ENCODE measurements at regions not wholly inside any gene's neighbourhood (a gene's known extent, or its start where the extent isn't known, plus 50 kb on each side); places are given as distances from the start of the nearest gene placed in this dataset.

DNA sequence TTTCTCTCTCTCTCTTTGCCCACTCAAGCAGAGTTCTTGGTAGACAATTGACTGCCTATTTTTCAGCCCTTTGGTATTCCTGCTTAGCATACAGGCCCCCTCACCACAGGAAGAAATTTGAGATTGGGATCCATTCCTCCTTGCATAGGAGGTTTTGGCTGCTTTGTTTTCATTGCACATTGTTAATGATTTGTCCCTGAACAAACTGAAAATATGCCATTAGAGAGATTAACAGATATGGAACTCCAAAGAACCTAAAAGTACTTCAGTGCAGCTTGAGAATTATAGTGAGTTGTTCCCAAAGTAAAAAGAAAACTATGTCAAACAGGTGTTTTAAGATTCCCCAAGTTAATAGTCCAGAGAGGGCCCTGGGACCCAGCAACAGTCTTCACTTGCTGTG lies 200.0 kb downstream of the TTLL7 start:
- Histone ChIP-seq H3K4me1 (peaks cover 0 to 16% (median 15%) of the 10 kb centered on the region in 3 donors), H3K27ac (no peak overlapping the region), H3K9me3 (no peaks in the 10 kb centered on the region), H3K36me3 (no peaks in the 10 kb centered on the region), H3K27me3 (no peaks in the 10 kb centered on the region), H3K4me3 (no peak overlapping the region)
- peak in 2 of 4 donors; percentile 20 to 66 for ATAC-seq
- intact Hi-C loops (cut with DNase I), result no loop called here
- no peak for FAIRE-seq
- TF ChIP-seq, protein P1, sequence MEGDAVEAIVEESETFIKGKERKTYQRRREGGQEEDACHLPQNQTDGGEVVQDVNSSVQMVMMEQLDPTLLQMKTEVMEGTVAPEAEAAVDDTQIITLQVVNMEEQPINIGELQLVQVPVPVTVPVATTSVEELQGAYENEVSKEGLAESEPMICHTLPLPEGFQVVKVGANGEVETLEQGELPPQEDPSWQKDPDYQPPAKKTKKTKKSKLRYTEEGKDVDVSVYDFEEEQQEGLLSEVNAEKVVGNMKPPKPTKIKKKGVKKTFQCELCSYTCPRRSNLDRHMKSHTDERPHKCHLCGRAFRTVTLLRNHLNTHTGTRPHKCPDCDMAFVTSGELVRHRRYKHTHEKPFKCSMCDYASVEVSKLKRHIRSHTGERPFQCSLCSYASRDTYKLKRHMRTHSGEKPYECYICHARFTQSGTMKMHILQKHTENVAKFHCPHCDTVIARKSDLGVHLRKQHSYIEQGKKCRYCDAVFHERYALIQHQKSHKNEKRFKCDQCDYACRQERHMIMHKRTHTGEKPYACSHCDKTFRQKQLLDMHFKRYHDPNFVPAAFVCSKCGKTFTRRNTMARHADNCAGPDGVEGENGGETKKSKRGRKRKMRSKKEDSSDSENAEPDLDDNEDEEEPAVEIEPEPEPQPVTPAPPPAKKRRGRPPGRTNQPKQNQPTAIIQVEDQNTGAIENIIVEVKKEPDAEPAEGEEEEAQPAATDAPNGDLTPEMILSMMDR (IDR thresholded peaks at IDR 0.05), result no peak
- DNase-seq, result no peak

DNA sequence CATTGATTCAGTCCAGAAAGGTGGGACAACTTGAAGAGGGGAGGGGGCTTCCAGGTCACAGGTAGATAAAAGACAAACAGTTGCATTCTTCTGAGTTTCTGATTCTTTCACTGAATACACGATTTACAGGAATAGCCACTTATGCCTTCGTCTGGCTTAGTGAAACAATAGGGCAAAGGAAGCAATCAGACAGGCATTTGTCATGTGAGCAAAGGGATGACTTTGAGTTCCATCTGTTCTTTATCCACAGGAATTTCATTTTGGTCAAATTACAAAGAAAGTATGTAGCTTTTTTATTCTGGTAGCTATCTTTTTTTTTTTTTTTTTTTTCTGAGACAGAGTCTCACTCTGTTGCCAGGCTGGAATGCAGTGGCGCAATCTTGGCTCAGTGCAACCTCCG lies 202.5 kb downstream of the TTLL7 start:
- Histone ChIP-seq H3K27me3 (no peaks in the 10 kb centered on the region), H3K9me3 (no peaks in the 10 kb centered on the region), H3K4me1 (peaks cover 0 to 16% (median 15%) of the 10 kb centered on the region in 3 donors), H3K27ac (no peak overlapping the region), H3K4me3 (no peak overlapping the region), H3K36me3 (no peaks in the 10 kb centered on the region)
- intact Hi-C loops (cut with DNase I), result no loop called here
- WGBS, 2 donors, result 85 to 91% methylated on average over 4 of the region's 4 CpGs
- TF ChIP-seq, protein P1 (IDR thresholded peaks at IDR 0.05), result no peak
- FAIRE-seq (no peak), ATAC-seq (no peak), DNase-seq (no peak)

DNA sequence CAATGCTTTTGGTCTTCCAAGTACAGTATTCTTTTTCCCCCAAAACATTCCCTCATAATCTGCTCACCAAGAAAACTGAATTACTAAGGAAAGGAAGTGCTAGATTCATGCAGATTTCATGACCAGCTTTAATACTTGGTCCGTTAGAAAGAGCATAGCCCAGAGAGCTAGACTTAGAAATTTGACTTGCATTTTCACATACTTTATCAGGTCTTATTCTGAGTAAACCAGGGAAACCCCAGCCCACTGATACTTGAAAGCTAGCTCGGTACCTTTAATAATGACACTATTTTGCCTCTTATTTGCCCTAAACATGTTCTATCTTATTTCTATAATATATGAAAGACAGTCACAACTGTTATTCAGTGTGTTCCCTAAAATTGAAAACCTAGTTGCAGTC lies 204.5 kb downstream of the TTLL7 start:
- Histone ChIP-seq H3K9me3 (no peaks in the 10 kb centered on the region), H3K27ac (no peak overlapping the region), H3K36me3 (no peaks in the 10 kb centered on the region), H3K4me3 (no peak overlapping the region), H3K27me3 (no peaks in the 10 kb centered on the region), H3K4me1 (peaks cover 0 to 10% (median 8%) of the 10 kb centered on the region in 3 donors)
- DNase-seq, result no peak
- intact Hi-C loops (cut with DNase I), result no loop called here
- WGBS, 2 donors, result 95 to 96% methylated on average over 2 of the region's 2 CpGs
- FAIRE-seq, result no peak
- ATAC-seq, result no peak
- TF ChIP-seq, protein P1 (IDR thresholded peaks at IDR 0.05), result no peak

DNA sequence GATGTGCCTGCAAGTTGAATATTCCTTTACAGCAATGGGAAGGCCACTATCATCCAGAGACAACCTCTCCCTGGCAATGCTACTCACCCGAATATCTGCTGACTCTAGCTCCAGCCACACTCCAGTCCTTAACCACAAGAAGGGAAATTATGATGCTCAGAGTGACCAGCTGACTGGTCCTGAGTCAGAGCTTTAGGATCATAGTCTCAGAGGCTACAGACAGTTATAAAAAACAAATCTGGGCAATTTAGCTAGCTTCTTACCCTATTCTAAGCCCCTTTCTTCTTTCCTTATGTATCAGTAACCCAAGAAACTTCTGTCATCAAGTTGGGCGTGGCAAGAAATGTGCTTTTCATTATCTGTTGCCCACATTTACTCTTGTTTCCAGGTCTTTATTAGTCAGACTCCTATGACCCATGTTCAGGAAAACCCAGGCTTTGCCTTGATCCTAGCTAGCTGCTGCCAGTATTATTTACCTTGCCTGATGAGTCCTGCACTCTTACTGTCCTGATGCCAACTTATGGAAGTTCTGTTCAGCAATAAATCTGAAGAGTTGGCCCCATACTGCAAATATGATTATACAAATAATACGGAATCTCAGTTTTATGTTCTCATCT lies 207.0 kb downstream of the TTLL7 start:
- FAIRE-seq (no peak), DNase-seq (no peak), ATAC-seq (peak in 1 of 4 donors; percentile 13)
- intact Hi-C loops (cut with DNase I), result no loop called here
- H3K27ac ChIP-seq, result no peak overlapping the region
- H3K36me3 ChIP-seq, result no peaks in the 10 kb centered on the region
- no peaks in the 10 kb centered on the region for H3K27me3 ChIP-seq
- peaks cover 0 to 5% (median 0%) of the 10 kb centered on the region in 3 donors for H3K4me1 ChIP-seq
- H3K4me3 ChIP-seq, result no peak overlapping the region
- 90 to 92% methylated on average over 3 of the region's 3 CpGs for WGBS, 2 donors
- TF ChIP-seq, protein P1 (IDR thresholded peaks at IDR 0.05), result no peak
- H3K9me3 ChIP-seq, result no peaks in the 10 kb centered on the region

DNA sequence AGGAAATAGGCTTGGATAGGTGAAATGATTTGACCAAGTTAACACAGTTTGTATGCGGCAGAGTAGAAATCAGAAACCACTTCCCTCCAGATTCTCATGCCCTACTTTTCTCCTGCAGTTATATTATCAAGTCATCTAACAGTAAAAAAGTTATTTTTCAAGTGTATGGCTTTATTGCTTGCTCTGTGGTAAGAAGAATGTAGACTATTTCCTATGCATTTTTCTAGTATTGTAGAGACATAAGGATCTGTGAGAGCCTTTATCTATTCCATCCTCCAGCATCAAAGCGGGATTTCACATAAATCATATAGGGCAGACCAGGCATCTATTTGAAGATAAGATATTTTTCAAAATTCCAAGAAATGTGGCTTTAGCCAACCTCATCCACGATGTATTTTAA lies 208.5 kb downstream of the TTLL7 start:
- Histone ChIP-seq H3K27me3 (no peaks in the 10 kb centered on the region), H3K9me3 (no peaks in the 10 kb centered on the region), H3K36me3 (no peaks in the 10 kb centered on the region), H3K4me3 (no peak overlapping the region), H3K4me1 (peaks cover 0 to 5% (median 0%) of the 10 kb centered on the region in 3 donors), H3K27ac (no peak overlapping the region)
- WGBS, 2 donors, result 68 to 69% methylated on average over 3 of the region's 3 CpGs
- intact Hi-C loops (cut with DNase I), result no loop called here
- ATAC-seq, result no peak
- TF ChIP-seq, protein P1 (IDR thresholded peaks at IDR 0.05), result no peak
- no peak for FAIRE-seq
- no peak for DNase-seq

All from pancreas (tissue), 10 donors.